PC-9 (cell line): ENCODE measurements at regions not wholly inside any gene's neighbourhood (a gene's known extent, or its start where the extent isn't known, plus 50 kb on each side); places are given as distances from the start of the nearest gene placed in this dataset.

Experiments used
- BruUV-seq: library from RNA; stranded (reverse); fragments of 400-500 nt; replicated peaks from 2 replicates; lab custom pipeline; 2021; lab: Mats Ljungman, UMichigan
- CTCF ChIA-PET: fragments of 300-600 bp; sonication (Branson Sonifier 250); formaldehyde crosslinking; loops from one replicate; lab custom pipeline; 2022; ENCODE audit warnings: antibody characterized with exemption; lab: Charles Lee
- POLR2A ChIA-PET: fragments of 300-600 bp; sonication (Branson Sonifier 250); formaldehyde crosslinking; loops from one replicate; lab custom pipeline; 2022; ENCODE audit warnings: antibody characterized with exemption; ENCODE audit not compliant: unreplicated experiment; lab: Charles Lee
- DNase-seq, 2 experiments: peaks; one replicate each; pipeline versions ENCODE4 v3.0.0 to v3.0.0-alpha.2; 2015 to 2022; ENCODE audit warnings: mixed read lengths in 1 of 2
- H2AFZ ChIP-seq: fragments of 200-600 bp; sonication (generic); 2 replicates; pipeline ENCODE4 v1.8.1; 2017; ENCODE audit warnings: antibody characterized with exemption
- H3F3A ChIP-seq: fragments of 200-600 bp; sonication (generic); 2 replicates; pipeline ENCODE4 v1.8.1; 2017; ENCODE audit warnings: antibody characterized with exemption, mild to moderate bottlenecking, low read depth; ENCODE audit not compliant: insufficient read depth
- H3K27ac ChIP-seq: fragments of 200-600 bp; sonication (generic); 2 replicates; pipeline ENCODE4 v1.6.1; 2016; ENCODE audit warnings: mixed run types
- H3K27me3 ChIP-seq: fragments of 200-600 bp; sonication (generic); 2 replicates; pipeline ENCODE4 v1.6.1; 2016; ENCODE audit warnings: low read depth, mixed run types; ENCODE audit not compliant: insufficient read depth
- H3K36me3 ChIP-seq: fragments of 200-600 bp; sonication (generic); 2 replicates; pipeline ENCODE4 v1.6.1; 2016; ENCODE audit warnings: low read depth, mixed run types
- H3K4me1 ChIP-seq: fragments of 200-600 bp; sonication (generic); replicated peaks from 2 replicates; pipeline ENCODE4 v1.6.1; 2016; ENCODE audit warnings: mixed run types; ENCODE audit not compliant: insufficient read depth
- H3K4me2 ChIP-seq: fragments of 200-600 bp; sonication (generic); 2 replicates; pipeline ENCODE4 v1.6.1; 2017; ENCODE audit warnings: mixed run types
- H3K4me3 ChIP-seq: fragments of 200-600 bp; sonication (generic); 2 replicates; pipeline ENCODE4 v1.6.1; 2016; ENCODE audit warnings: mixed run types
- H3K79me2 ChIP-seq: fragments of 200-600 bp; sonication (generic); 2 replicates; pipeline ENCODE4 v1.6.1; 2017; ENCODE audit warnings: low read depth, mixed run types
- H3K9me2 ChIP-seq: fragments of 200-600 bp; sonication (generic); 2 replicates; pipeline ENCODE4 v1.8.1; 2017; ENCODE audit warnings: mild to moderate bottlenecking; ENCODE audit not compliant: insufficient read depth
- H3K9me3 ChIP-seq: fragments of 200-600 bp; sonication (generic); 2 replicates; pipeline ENCODE4 v1.8.1; 2016; ENCODE audit warnings: low read depth; ENCODE audit not compliant: insufficient read depth
- H4K20me1 ChIP-seq: fragments of 200-600 bp; sonication (generic); 2 replicates; pipeline ENCODE4 v1.8.1; 2017; ENCODE audit not compliant: insufficient read depth
- CTCF ChIP-seq: fragments of 200-600 bp; sonication (generic); conservative IDR thresholded peaks from 2 replicates; pipeline ENCODE4 v1.6.1; 2017; ENCODE audit warnings: mixed run types, antibody characterized with exemption, mild to moderate bottlenecking, moderate library complexity
- EZH2 ChIP-seq: fragments of 200-600 bp; sonication (generic); IDR thresholded peaks from 2 replicates; pipeline ENCODE4 v1.8.0; 2017; ENCODE audit warnings: antibody characterized with exemption, low read depth
- intact Hi-C: fragments of 100-400 bp; cut with micrococcal nuclease; formaldehyde crosslinking; loops from one replicate; pipeline ENCODE4 v1.10.0; 2022; ENCODE audit not compliant: unreplicated experiment

GRCh38 chr5:57658018-57658417 is 175.4 kb upstream of the ACTBL2 start:
- no TSS peak for BruUV-seq
- no peak overlapping the region for H3K4me3 ChIP-seq
- H2AFZ ChIP-seq = no peak overlapping the region
- H3K4me1 ChIP-seq = no peaks in the 10 kb centered on the region
- no peak overlapping the region for H3K27ac ChIP-seq
- H3K4me2 ChIP-seq = no peak overlapping the region
- H3K36me3 ChIP-seq = no peaks in the 10 kb centered on the region
- ChIA-PET POLR2A (interaction anchor here (0.6 kb wide), 1 partner anchor 31 kb away, joined by 3 read pairs; no protein-coding TSS in a partner anchor), CTCF (no interaction called here)
- intact Hi-C loops = no loop called here
- DNase-seq = no peak
- no peaks in the 10 kb centered on the region for H3F3A ChIP-seq
- no peaks in the 10 kb centered on the region for H4K20me1 ChIP-seq
- H3K9me2 ChIP-seq = no peaks in the 10 kb centered on the region
- no peaks in the 10 kb centered on the region for H3K79me2 ChIP-seq
- 0 out of 2 replicates have a peak, but pooled peaks cover 3% of the 10 kb centered on the region for H3K9me3 ChIP-seq
- TF ChIP-seq CTCF (no peak), EZH2 (no peak)
- no peaks in the 10 kb centered on the region for H3K27me3 ChIP-seq

DNA sequence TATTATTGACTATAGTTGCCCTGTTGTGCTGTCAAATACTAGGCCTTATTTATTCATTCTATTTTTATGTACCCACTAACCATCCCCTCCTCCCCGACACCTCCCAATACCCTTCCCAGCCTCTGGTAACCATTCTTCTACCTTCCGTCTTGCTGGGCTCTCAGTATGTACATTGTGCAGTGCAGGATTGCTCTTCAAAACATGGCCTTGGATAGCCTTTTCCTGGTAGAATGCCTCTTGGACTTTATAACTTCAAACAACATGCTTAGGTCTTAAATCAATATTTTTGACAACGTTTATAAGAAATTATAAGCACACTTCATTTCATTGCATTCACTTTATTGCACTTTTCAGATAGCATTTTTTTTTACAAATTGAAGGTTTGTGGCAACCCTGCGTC is 172.6 kb upstream of the ACTBL2 start:
- Histone ChIP-seq H3K27ac (no peak overlapping the region), H4K20me1 (no peaks in the 10 kb centered on the region), H3K27me3 (no peaks in the 10 kb centered on the region), H3K79me2 (no peaks in the 10 kb centered on the region), H3K4me1 (no peaks in the 10 kb centered on the region), H3K36me3 (no peaks in the 10 kb centered on the region), H3K9me2 (no peaks in the 10 kb centered on the region), H3K4me3 (no peak overlapping the region), H3F3A (no peaks in the 10 kb centered on the region), H3K4me2 (no peak overlapping the region), H3K9me3 (peaks cover 3% of the 10 kb centered on the region; the same call in 1 of the 2 replicates), H2AFZ (no peak overlapping the region)
- ChIA-PET CTCF (no interaction called here), POLR2A (no interaction called here)
- DNase-seq = no peak
- BruUV-seq = no TSS peak
- intact Hi-C loops = no loop called here
- TF ChIP-seq CTCF (no peak), EZH2 (no peak)

DNA sequence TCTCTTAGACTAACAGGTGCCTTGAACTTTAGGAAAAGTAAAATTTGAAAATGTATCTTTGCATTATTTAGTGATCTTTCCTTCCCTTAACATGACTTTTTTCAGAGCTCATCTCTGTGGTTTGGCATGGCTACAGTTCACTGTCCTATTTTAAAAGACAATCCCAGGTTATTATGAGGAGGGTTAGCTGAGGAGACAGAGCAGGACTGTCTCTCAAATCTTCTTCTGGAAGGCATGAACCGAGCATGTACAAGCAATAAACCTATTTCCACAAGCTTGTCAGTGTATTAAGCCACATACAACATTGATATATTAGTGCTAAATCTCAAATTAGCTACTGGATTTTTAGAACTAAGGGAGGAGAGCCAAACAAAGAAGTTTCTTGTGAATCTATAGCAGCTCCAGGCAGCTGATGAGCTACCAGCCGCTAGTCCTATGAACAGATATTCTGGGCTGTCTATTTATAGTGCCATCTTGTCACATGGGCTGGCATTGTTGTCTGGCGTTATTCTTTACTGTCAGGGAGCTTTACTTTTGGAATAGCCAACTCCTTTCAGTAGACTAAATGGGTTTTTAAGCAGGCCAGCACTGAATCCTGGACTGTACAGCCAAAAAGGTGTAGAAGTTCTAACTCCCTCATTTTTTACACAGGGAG is 171.2 kb upstream of the ACTBL2 start:
- Histone ChIP-seq H3K27me3 (no peaks in the 10 kb centered on the region), H3K4me2 (no peak overlapping the region), H3K36me3 (0 out of 2 replicates have a peak, but pooled peaks cover 8% of the 10 kb centered on the region), H3F3A (no peaks in the 10 kb centered on the region), H3K27ac (no peak overlapping the region), H3K4me1 (no peaks in the 10 kb centered on the region), H2AFZ (no peak overlapping the region), H4K20me1 (no peaks in the 10 kb centered on the region), H3K9me2 (no peaks in the 10 kb centered on the region), H3K79me2 (no peaks in the 10 kb centered on the region), H3K9me3 (peaks cover 11% of the 10 kb centered on the region), H3K4me3 (no peak overlapping the region)
- no peak for DNase-seq
- no TSS peak for BruUV-seq
- ChIA-PET CTCF (interaction anchor here (0.6 to 0.7 kb wide), 2 partner anchors 155 to 421 kb away, joined by 3 read pairs; no protein-coding TSS in a partner anchor), POLR2A (interaction anchor here (0.6 kb wide), 1 partner anchor 376 kb away, joined by 6 read pairs; no protein-coding TSS in a partner anchor)
- no peak for TF ChIP-seq EZH2
- TF ChIP-seq CTCF = no peak
- intact Hi-C loops = loop anchor here (5.0 kb wide), 1 partner anchor 534 kb away; no protein-coding TSS in a partner anchor
